ENCODE measurements at regions not wholly inside any gene's neighbourhood (a gene's known extent, or its start where the extent isn't known, plus 50 kb on each side); places are given as distances from the start of the nearest gene placed in this dataset.
"Not testable (repeated sequence)": the region's sequence is repeated elsewhere in the genome, so short reads cannot be mapped to it uniquely, and the experiment has no call there.

GRCh38 chr13:71300602-71301001 is 566.4 kb downstream of the DACH1 start:
- DNase-seq, result no peak

DNA sequence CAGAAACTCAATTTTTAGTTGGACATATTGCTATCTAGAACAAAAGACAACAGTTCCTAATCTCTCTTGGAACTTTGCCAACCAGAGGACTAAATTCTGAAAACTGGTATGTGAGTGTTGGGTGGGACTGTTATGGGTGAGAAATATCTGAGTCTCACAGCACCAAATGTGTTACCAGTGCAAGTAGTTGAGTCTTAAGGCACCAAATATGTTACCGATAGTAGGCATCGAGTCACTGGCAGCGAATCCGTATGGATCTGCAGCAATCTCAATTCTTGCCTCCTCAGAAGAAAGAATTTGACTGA is 575.2 kb downstream of the DACH1 start:
- DNase-seq, result no peak

DNA sequence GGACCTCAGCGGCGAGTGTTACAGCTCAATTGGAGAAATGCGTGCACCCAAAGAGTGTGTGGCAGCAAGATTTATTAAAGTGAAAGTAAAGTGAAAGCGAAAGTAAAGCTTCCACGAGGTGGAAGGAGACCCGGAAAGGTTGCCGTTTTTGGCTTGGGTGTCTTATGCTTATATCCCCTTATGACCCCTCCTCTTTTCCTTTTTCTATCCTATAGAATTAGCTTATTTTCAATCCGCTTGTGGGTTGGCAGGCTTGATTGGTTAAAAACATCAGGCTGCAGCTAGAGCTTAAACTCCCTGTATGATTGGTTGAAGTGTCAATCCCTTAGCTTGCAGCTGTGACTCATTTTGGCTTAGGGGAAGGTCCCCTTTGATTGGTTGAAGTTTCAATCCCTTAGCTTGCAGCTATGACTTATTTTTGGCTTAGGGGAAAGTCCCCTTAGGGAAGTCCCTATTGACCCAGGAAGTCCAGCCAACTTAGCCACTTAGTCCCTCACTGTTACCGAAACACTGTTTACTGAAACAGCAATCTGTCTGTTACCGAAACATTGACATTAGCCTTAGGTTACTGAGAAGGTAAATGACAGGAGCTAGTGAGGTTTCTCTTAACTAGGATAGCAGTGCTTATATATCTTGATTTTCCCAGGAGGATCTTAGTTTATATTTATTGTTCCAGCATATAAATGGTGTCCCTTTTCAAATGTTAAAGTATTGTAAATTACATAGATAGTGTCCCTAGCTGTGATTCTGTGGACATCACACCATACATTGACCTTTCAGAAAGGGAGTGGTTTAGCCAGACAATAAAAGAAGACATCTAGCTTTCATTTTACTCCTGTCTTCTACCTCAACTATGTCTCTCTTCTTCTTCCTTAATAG is 575.8 kb downstream of the DACH1 start:
- DNase-seq, result no peak

GRCh38 chr13:71289980-71290379 is 577.0 kb downstream of the DACH1 start:
- not testable (repeated sequence) for DNase-seq

DNA sequence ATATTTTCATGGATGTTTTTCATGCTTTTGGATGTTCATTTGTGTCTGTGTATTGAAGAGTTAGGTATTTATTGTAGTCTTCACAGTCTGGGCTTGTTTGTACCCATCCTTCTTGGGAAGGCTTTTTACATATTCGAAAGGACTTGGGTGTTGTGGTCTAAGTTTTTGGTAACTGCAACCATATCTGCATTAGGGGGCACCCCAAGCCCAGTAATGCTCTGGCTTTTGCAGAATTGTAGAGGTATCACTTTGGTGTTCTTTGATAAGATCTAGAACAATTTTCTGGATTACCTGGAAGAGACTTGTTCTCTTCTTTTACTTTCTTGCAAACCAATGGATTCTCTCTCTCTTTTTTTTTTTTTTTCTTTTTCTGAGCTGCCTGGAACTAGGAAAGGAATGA is 581.3 kb downstream of the DACH1 start:
- DNase-seq, result no peak

GRCh38 chr13:71278512-71278911 is 588.5 kb downstream of the DACH1 start:
- DNase-seq, result no peak

DNA sequence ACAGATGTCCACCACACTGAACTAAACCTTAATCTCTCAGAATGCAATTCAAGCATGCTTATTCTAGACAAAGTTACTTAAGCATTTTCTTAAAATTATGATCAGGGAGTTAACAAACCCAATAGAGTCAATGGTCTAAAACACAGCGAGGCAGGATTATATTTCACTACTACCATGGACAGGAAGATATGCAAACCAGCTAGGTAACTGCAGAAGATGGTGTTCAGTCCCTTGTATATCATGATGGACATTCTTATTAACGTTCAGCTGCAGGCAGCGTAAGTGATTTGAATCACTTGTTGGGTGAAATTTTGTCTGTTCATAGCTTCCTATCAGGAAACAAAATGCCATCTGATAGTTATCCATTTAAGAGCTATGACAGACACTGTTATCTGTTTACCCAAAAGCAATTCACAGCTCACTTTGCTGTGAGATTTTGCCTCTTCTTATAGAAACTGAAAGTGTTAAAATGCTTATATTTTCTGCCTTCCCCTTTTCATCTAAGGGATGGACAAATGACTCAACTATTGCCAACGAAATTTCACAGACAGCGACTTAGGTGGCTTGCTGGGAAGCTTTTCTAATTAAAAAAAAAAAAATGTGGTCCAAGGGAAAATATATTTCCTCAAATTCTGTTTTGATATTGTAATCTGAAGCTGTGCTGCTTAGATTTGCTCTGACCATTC is 591.9 kb downstream of the DACH1 start:
- no peak for DNase-seq

DNA sequence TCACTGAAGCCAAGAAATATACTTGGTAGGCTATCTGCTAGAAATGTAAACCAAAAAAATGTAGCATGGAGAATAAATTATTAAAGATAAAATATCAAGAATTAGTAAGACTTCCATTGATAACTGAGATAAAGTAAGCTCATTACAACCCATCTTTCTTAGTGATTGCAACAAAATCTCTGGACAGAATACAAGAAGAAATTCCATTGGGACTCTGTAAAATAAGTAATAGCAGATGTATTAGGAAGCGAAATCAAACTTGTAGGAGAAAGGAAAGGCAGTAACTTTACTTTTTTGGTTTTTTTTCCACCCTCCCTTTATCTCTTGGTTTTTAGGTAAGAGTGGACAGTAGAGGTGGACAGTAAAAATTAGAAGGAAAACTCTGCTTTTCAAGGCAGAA is 605.7 kb downstream of the DACH1 start:
- DNase-seq, result no peak

GRCh38 chr13:71260246-71260645 is 606.8 kb downstream of the DACH1 start:
- no peak for DNase-seq

DNA sequence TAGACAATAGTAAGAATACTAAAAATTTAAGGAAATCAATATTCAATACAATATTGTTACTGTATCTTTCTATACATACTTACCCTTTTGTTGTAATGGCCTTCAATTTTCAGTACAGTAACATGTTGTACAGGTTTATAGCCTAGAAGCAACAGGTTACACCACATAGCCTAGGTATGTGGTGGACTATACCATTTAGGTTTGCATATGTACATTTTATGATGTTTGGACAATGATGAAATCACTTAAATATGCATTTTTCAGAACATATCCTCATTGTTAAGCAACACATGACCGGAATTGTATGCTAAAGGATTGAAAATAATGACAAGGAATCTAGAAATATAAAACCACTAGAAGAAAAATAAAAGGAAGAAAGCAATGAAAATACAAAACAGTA is 611.4 kb downstream of the DACH1 start:
- DNase-seq, result no peak

DNA sequence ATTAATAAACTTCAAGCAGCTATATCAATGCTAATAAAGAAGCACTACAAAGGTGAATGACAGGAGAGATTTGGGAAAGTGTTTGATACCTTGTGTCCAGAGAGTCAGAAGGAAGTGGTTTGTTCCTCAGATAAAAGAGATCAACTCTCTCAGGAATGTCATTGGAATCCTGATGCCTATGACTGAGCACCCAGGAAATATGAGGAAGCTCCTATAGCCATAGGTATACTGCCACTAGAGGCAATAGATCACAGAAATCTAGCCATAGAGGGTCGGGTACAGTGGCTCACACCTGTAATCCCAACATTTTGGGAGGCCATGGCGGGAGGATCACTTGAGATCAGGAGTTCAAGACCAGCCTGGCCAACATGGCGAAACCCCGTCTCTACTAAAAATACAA is 612.6 kb downstream of the DACH1 start:
- no peak for DNase-seq

- DNase-seq, result no peak
Observed at GRCh38 chr13:71252184-71252704, 614.8 kb downstream of the DACH1 start.

GRCh38 chr13:71251292-71251951 is 615.6 kb downstream of the DACH1 start:
- DNase-seq, result no peak

DNA sequence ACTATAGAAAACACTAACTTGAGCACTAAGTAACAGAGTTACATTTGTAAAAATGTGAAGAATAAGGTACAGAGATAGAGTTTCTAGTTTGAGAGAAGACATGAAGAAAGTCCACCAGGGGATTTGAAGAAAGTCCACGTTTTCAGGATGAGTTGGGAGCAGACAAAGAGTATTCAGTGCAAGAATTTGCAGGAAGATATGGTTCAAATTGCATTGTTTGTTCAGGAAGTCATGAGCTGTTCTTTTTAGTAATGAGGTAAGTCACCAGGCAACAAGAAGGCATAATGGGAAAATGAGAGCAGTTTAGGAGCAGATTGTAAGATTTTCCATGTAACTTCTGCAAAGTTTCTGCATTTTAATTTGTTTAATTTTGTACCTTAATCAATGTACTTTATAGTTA is 618.0 kb downstream of the DACH1 start:
- DNase-seq, result no peak

GRCh38 chr13:71244161-71244560 is 622.8 kb downstream of the DACH1 start:
- no peak for DNase-seq

DNA sequence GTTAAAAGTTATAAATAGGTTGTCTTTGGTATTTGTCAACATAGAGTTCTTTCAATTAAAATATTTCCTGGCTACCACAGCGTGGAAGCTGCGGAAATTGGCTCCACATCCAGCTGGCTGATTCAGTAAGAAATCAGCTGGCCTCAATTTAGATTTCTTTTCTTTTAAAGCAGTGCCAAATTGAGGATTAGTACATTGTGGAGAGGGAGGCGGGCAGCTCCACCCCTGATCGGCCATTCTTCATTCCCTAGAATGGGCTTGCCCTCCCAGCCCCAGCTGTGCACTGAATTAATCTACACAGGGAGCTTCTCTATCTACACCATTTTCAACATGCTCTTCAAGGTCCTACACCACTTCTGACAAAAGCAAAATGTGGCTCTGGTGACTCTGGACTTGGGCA is 624.8 kb downstream of the DACH1 start:
- no peak for DNase-seq

- no peak for DNase-seq
Observed at GRCh38 chr13:71240911-71241310, 626.1 kb downstream of the DACH1 start.

GRCh38 chr13:71237332-71237731 is 629.7 kb downstream of the DACH1 start:
- DNase-seq, result no peak

- no peak for DNase-seq
Observed at GRCh38 chr13:71219698-71220415, 647.1 kb downstream of the DACH1 start.

DNA sequence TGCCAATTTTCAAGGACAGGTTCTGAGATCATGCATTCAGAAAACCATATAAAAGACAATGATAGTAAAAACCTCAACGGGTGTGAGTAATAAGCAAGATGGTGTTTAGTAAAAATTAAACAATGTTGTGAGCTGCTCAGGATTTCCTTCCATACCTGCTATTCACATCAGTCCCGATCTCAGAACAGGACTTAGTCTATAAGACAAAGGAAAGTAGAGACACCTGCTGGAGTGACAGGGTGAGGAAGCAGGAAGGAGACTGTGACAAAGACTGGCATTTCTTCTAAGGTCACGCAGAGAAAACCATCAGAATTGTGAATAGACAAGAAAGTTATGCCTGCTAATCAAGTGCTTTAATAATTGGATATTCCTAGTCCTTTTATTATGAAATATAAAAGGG is 648.0 kb downstream of the DACH1 start:
- no peak for DNase-seq

DNA sequence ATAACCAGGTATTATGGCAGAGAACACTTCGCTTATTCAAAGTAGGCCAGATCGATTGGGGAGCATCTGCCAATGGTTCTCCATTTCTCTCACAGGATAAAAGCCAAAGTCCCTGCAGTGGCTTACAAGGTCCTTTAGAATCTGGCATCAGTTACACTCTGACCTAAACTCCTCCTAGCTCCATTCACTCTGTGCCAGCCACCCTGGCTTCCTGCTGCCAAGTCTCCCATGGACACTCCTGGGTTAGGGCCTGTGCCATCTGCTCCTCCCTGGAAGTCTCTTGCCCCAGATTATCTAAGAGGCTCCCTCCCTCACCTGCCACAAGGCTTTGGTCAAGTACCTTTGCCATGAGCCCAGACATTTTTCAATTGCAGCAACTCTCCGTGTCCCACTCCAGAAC is 649.2 kb downstream of the DACH1 start:
- no peak for DNase-seq

DNA sequence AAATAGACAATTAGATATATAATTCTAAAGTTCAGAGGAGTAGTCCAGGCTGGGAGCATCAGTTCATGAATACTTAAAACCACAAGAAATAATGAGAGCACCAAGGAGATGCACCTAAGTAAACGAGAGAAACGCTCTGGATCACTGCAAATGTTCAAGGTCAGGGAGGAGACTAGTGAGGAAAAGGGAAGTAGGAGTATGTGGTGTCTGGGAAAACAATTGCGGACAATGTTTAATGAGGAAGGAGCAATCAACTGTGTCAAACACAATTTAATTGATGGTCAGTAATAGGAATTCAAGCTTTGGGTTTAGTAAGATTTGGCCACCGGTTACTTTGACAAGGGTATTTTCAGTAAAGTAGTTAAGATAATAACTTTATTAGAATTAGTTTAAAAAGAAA is 652.2 kb downstream of the DACH1 start:
- no peak for DNase-seq

- DNase-seq, result no peak
Observed at GRCh38 chr13:71214357-71214756, 652.6 kb downstream of the DACH1 start.
